ENCODE measurements at regions not wholly inside any gene's neighbourhood (a gene's known extent, or its start where the extent isn't known, plus 50 kb on each side); places are given as distances from the start of the nearest gene placed in this dataset.

DNA sequence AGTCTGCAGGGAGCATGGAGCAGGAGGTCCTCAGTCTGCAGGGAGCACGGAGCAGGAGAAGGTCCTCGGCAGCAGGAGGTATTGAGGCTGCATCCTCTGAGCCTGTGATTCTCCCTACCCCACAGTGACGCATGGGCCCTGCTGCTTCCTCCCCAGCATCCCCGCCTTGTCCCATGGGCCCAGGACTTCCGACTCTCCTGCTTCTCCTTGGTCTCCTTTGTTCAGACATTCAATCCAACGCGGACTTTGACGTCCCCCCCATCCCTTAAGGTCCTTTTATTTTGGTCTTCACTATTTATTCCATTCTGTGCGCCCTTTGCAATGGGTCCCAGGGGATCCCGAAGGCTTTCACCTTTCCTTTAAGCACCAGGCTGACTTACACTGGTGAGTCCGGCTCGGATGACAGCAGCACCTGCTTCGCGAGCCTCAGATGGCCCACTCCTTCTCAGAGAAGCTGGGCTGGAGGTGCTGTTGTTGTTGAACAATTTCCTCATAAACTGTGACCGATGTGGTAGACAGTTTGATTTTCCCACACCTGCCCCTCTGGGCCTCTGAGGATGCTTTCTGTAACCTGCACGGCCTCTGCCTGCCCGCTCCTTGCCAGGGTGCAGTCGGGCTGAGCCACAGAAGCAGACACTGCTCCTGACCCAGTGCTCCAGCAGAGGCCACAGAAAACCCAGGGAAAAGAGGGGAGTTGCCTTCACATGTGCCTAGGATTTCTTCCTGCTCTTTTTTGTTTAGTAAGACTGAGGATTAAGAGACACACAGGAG lies 407.2 kb upstream of the SHH start:
- DNase-seq, result no peak
- H3K4me3 ChIP-seq, result no peak overlapping the region
- H3K27me3 ChIP-seq, result no peaks in the 10 kb centered on the region
- peaks cover 0 to 2% of the 10 kb centered on the region in 2 donors for H3K9me3 ChIP-seq
- H3K36me3 ChIP-seq, result no peaks in the 10 kb centered on the region
- H3K4me1 ChIP-seq, result no peaks in the 10 kb centered on the region
- ATAC-seq, result no peak
- H3K27ac ChIP-seq, result no peak overlapping the region
- TF ChIP-seq, protein P1, sequence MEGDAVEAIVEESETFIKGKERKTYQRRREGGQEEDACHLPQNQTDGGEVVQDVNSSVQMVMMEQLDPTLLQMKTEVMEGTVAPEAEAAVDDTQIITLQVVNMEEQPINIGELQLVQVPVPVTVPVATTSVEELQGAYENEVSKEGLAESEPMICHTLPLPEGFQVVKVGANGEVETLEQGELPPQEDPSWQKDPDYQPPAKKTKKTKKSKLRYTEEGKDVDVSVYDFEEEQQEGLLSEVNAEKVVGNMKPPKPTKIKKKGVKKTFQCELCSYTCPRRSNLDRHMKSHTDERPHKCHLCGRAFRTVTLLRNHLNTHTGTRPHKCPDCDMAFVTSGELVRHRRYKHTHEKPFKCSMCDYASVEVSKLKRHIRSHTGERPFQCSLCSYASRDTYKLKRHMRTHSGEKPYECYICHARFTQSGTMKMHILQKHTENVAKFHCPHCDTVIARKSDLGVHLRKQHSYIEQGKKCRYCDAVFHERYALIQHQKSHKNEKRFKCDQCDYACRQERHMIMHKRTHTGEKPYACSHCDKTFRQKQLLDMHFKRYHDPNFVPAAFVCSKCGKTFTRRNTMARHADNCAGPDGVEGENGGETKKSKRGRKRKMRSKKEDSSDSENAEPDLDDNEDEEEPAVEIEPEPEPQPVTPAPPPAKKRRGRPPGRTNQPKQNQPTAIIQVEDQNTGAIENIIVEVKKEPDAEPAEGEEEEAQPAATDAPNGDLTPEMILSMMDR (IDR thresholded peaks at IDR 0.05), result no peak
- intact Hi-C loops (cut with DNase I), result no loop called here

DNA sequence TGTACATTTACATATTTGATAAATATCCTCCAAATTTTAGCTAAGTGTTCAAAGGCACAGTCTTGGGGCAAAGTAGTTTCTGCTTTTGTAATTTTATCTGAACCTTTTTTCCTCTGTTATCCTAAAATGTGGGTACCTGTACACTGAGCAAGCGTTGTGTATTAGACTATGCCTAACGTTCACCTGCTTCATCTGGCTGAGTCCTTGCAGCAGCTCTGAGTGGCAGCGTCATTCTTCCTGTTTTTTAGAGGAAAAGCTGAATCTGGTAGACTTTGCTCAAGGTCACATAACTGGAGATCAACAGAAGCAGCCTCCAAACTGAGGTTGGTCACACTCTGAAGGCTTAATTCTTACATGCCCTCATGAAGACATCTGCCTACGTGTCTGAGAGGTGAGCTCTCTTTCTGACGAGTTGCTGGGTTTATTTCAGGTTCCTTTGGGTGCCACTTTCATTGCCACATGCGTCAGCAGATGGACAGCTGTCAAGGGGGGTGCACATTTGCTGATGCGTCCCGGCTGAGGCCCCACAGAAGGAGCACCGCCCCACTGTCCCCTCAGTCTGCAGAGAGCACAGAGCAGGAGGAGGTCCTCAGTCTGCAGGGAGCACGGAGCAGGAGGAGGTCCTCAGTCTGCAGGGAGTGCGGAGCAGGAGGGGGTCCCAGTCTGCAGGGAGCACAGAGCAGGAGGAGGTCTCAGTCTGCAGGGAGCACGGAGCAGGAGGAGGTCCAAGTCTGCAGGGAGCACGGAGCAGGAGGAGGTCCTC lies 406.5 kb upstream of the SHH start:
- TF ChIP-seq, protein P1 (IDR thresholded peaks at IDR 0.05), result no peak
- no peak for DNase-seq
- Histone ChIP-seq H3K27me3 (no peaks in the 10 kb centered on the region), H3K4me1 (no peaks in the 10 kb centered on the region), H3K4me3 (no peak overlapping the region), H3K9me3 (no peaks in the 10 kb centered on the region), H3K27ac (no peak overlapping the region), H3K36me3 (no peaks in the 10 kb centered on the region)
- ATAC-seq, result no peak
- intact Hi-C loops (cut with DNase I), result no loop called here

DNA sequence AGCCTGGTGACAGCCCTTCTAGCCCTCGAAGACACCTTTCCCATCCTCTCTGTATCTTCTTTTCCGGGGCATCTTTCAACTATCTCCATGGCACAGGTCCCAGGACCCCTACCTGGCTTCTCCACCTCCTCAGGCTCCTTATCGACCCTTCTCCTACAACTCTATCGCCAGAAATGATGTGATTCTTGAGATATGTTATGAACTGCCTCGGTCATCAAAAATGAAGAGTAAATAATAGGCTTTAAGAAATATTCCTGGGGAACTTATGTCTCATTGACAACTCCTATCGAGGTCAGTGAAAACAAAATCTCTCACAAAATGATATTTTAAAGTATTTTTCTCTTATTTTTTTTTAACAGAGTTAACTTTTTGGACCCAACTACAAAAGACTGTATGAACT lies 405.5 kb upstream of the SHH start:
- no peak for ATAC-seq

DNA sequence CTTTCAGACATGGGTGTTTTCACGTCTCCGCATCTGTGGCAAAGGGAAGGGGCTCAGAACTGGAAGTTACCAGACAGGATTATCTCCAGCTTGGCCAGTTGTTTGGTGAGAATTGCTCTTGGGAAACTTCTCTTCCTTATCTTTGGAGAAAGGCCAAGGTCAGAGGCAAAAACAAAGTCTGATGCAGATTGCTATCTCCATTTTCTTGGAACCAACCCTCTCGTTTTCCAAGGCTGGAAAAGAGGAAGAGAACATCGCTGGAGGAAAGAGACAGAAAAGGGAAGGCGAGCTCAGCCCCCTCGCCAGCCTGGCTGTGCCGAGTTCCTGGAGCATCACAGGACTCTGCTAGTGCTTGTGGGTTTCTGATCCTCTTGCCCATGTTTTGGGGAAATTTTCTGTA lies 396.8 kb upstream of the SHH start:
- DNase-seq (no peak), ATAC-seq (no peak)
- Histone ChIP-seq H3K4me3 (no peak overlapping the region), H3K9me3 (no peaks in the 10 kb centered on the region), H3K36me3 (no peaks in the 10 kb centered on the region), H3K27me3 (no peaks in the 10 kb centered on the region), H3K27ac (no peak overlapping the region), H3K4me1 (no peaks in the 10 kb centered on the region)
- TF ChIP-seq, protein P1 (IDR thresholded peaks at IDR 0.05), result no peak
- intact Hi-C loops (cut with DNase I), result no loop called here

More for the DNA sequence above, 405.5 kb upstream of the SHH start:
- H3K36me3 ChIP-seq, result no peaks in the 10 kb centered on the region
- H3K4me3 ChIP-seq, result no peak overlapping the region
- DNase-seq, result no peak
- no peaks in the 10 kb centered on the region for H3K4me1 ChIP-seq
- TF ChIP-seq, protein P1 (IDR thresholded peaks at IDR 0.05), result no peak
- H3K9me3 ChIP-seq, result no peaks in the 10 kb centered on the region
- intact Hi-C loops (cut with DNase I), result no loop called here
- no peak overlapping the region for H3K27ac ChIP-seq
- no peaks in the 10 kb centered on the region for H3K27me3 ChIP-seq

DNA sequence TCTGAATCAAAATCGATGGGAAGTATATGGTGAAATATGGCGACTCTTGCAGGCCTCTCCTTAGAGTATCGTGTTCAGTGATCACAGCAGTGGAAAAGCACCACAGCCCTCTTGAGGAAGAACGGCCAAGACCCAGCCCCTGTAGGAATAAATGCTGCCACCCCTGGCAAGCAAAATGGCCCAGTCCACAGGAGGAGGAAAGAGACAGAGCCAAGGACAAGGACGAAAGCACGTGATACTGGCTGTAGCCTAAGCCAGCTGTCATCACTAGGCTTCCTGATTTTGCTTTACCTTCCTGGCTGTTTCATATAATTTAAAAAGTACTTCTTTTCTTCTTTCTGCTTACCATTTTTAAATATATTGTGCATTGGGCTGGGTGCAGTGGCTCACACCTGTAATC lies 395.0 kb upstream of the SHH start:
- H3K27me3 ChIP-seq, result no peaks in the 10 kb centered on the region
- H3K4me1 ChIP-seq, result no peaks in the 10 kb centered on the region
- H3K4me3 ChIP-seq, result no peak overlapping the region
- H3K36me3 ChIP-seq, result no peaks in the 10 kb centered on the region
- H3K9me3 ChIP-seq, result no peaks in the 10 kb centered on the region
- no peak for DNase-seq
- intact Hi-C loops (cut with DNase I), result no loop called here
- H3K27ac ChIP-seq, result no peak overlapping the region
- TF ChIP-seq, protein P1 (IDR thresholded peaks at IDR 0.05), result no peak
- no peak for ATAC-seq

Measured in left lung (tissue), 4 donors.